ENCODE measurements at regions not wholly inside any gene's neighbourhood (a gene's known extent, or its start where the extent isn't known, plus 50 kb on each side); places are given as distances from the start of the nearest gene placed in this dataset.
"Not testable (repeated sequence)": the region's sequence is repeated elsewhere in the genome, so short reads cannot be mapped to it uniquely, and the experiment has no call there.

GRCh38 chrX:3872226-3872879, 158.9 kb upstream of the PRKX start:
- not testable (repeated sequence) for DNase-seq (ENCODE audit: low read depth in 1 of 2, low spot score in 1 of 2)

DNA sequence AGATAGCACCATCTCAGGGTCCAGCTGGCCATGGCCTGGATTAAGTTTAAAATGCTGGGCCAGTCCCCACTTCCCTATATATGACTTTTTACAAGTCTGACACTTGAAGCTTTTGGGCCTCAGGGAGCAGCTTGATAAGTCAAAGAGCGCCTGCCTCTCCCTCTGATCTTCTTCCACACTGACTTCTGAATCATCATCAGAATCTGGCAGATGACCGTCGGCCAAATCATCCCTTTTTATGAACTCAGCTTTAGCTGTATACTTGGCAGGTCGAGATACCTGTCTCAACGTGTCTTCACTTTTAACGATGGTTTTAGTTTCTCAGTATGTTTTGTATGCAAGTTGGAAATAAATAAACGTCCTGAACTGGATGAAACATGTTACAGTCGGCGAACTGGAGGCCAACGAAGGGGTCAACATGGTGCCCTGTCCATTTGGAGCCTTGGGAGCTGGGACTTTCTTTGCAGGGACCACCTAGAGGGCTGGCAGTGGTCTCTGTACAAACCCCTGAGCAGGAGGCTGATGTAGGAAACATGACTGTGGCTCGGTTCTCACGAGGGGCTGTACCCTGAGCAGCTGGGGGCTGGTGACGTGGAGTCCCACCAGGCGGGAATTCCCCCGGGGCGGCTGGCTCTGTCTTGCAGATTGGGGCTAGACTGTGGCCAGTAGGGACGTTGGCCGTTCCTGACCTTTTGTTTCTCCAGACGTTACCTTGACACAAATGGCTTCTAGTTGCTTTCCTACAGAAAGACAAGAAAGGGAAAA, 153.8 kb upstream of the PRKX start:
- DNase-seq (ENCODE audit: low read depth in 1 of 2, low spot score in 1 of 2): not testable (repeated sequence)

- not testable (repeated sequence) for DNase-seq (ENCODE audit: low read depth in 1 of 2, low spot score in 1 of 2)
Measured at GRCh38 chrX:3858332-3858731, 144.9 kb upstream of the PRKX start.

GRCh38 chrX:3843522-3844145, 130.2 kb upstream of the PRKX start:
- not testable (repeated sequence) for DNase-seq (ENCODE audit: low read depth in 1 of 2, low spot score in 1 of 2)

- DNase-seq (ENCODE audit: low read depth in 1 of 2, low spot score in 1 of 2): not testable (repeated sequence)
Measured at GRCh38 chrX:3842822-3843521, 129.5 kb upstream of the PRKX start.

- DNase-seq (ENCODE audit: low read depth in 1 of 2, low spot score in 1 of 2): not testable (repeated sequence)
Measured at GRCh38 chrX:3838754-3839153, 125.3 kb upstream of the PRKX start.

- not testable (repeated sequence) for DNase-seq (ENCODE audit: low read depth in 1 of 2, low spot score in 1 of 2)
Measured at GRCh38 chrX:3837958-3838643, 124.7 kb upstream of the PRKX start.

GRCh38 chrX:3837211-3837610, 123.8 kb upstream of the PRKX start:
- not testable (repeated sequence) for DNase-seq (ENCODE audit: low read depth in 1 of 2, low spot score in 1 of 2)

GRCh38 chrX:3833761-3834542, 120.5 kb upstream of the PRKX start:
- DNase-seq (ENCODE audit: low read depth in 1 of 2, low spot score in 1 of 2): not testable (repeated sequence)

GRCh38 chrX:3830020-3830419, 116.6 kb upstream of the PRKX start:
- DNase-seq (ENCODE audit: low read depth in 1 of 2, low spot score in 1 of 2): not testable (repeated sequence)

DNA sequence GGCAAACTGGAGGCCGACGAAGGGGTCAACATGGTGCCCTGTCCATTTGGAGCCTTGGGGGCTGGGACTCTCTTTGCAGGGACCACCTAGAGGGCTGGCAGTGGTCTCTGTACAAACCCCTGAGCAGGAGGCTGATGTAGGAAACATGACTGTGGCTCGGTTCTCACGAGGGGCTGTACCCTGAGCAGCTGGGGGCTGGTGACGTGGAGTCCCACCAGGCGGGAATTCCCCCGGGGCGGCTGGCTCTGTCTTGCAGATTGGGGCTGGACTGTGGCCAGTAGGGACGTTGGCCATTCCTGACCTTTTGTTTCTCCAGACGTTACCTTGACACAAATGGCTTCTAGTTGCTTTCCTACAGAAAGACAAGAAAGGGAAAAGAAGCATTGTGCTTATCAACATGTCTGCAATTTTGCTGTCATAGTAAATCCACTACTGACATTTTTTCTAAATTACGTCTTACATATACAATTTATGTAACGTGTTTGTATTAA, 115.6 kb upstream of the PRKX start:
- DNase-seq (ENCODE audit: low read depth in 1 of 2, low spot score in 1 of 2): not testable (repeated sequence)

- DNase-seq (ENCODE audit: low read depth in 1 of 2, low spot score in 1 of 2): not testable (repeated sequence)
Measured at GRCh38 chrX:3828378-3829040, 115.1 kb upstream of the PRKX start.

GRCh38 chrX:3824008-3824407, 110.6 kb upstream of the PRKX start:
- not testable (repeated sequence) for DNase-seq (ENCODE audit: low read depth in 1 of 2, low spot score in 1 of 2)

DNA sequence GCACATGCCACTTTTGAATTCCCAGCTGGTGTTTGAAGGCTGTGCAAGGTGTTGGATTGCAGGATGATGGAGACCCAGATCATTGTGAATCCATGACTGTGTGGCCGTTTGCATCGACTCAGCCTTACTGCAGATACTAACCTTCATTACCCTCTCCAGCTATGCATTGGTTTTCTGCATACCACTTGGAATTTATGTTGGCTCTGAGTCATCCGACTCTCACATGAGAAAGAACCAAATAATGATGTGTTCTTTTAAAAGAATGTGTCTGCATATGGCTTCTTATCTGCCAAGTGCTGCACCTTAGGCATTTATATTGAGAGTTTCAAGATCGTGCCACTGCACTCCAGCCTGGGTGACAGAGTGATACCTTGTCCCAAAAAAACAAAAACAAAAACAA, 106.7 kb upstream of the PRKX start:
- no peak for DNase-seq (ENCODE audit: low read depth in 1 of 2, low spot score in 1 of 2)

GRCh38 chrX:3817480-3817879, 104.0 kb upstream of the PRKX start:
- not testable (repeated sequence) for DNase-seq (ENCODE audit: low read depth in 1 of 2, low spot score in 1 of 2)

GRCh38 chrX:3815896-3816664, 102.6 kb upstream of the PRKX start:
- DNase-seq (ENCODE audit: low read depth in 1 of 2, low spot score in 1 of 2): peak; percentile 2 to 26

- DNase-seq (ENCODE audit: low read depth in 1 of 2, low spot score in 1 of 2): peak in 1 of 2 donors; percentile 5
Measured at GRCh38 chrX:3811331-3812311, 98.2 kb upstream of the PRKX start.
